ENCODE measurements at regions not wholly inside any gene's neighbourhood (a gene's known extent, or its start where the extent isn't known, plus 50 kb on each side); places are given as distances from the start of the nearest gene placed in this dataset.

DNA sequence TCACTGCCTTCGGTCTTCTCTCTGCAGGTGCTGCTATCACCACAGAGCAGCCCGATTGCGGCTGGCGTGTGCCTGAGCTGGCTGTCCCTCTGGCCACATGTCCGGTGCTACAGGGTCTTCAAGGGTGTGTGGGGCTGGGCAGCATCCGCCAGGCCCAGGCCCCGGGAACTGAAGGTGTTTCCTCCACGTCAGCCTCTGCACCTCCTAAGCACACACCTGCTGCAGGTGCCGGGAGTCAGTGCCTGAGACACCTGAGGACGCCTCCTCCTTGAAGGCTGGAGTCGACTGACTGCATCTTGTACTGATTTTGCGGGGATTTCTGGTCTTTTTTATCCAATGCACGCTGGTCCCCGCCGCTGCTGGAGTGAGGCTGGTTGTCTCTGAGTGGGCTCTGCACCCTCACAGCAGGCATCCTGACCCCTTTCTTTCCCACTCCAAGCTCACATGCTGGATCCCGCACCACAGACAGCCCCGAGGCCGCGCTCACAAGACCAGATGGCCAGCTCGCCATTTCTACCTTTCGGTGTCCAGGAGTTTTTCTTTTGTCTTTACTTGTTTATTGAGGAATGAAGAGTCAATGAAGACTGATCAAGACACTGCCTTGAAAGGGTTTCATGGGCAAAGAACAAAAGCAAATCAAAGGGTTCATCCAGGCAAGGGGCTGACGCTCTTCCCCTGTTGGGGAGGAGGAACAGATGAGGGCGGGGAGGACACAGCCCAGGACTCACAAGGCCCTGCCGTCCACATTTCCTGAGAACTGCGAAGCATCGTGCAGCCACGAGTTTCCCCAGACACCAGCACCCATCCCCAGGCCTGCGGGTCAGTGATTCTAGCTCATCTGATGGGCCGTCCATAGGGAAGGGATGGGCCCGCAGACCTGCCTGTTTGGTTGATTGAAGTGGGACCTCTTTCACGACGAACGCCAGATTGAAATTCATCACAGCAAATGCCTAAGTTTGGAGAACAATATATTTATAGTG is 203.8 kb upstream of the SOX1 start:
- peak; percentile 38 for DNase-seq

DNA sequence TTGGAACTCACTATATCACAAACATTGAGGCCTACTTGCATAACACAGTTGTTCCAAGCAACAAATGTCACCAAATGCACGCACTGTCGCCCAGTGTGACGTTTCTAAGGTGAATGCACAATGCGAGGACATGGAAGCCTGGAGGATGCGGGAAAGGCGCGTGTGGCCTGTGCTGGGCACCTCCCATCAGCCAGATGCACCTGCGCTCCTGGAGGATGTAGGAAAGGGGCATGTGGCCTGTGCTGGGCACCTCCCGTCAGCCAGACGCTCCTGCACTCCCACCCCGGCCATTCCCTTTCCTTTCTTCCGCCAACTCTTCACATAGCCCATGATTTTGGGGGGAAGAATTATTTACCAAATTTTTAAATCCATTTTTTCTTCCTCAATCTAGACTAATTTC is 202.4 kb upstream of the SOX1 start:
- DNase-seq: no peak

DNA sequence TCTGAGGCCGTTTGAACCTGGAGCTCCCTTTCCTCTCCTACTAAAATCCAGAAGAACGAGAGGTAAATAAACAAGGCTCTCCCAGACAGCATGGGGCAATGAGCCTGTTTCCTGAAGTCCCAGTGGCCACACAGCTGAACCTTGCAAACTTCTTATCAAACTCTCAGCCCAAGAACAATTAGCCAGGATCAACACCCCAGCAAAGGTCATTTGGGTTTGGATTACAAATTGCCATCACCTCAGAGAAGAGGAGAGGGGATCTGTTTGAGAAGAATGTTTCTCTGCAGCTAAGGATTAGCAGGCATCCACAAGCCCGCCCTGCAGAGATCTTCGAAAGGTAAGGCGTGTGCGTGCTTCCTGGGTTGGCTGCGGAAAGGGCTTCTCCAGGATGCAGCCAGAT is 201.9 kb upstream of the SOX1 start:
- no peak for DNase-seq

DNA sequence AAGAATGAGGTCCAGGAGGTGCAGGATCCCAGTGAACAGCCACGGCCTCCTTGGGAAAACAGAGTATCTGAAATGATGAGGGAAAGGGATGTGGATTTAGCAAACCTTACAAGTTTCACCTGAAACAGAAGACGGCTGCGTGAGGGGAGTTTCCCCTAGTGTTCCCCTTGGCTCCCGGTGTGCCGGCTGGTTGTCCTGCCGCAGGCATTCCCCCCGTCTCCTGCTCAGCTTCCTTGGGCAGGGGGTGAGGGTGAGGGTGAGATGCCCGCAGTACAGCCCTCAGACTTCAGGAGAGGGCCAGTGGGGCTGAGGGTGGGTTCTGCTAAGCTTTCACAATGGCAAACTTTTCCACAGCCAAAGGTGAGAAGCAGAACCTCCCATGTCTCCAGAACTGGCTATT is 201.1 kb upstream of the SOX1 start:
- no peak for DNase-seq

DNA sequence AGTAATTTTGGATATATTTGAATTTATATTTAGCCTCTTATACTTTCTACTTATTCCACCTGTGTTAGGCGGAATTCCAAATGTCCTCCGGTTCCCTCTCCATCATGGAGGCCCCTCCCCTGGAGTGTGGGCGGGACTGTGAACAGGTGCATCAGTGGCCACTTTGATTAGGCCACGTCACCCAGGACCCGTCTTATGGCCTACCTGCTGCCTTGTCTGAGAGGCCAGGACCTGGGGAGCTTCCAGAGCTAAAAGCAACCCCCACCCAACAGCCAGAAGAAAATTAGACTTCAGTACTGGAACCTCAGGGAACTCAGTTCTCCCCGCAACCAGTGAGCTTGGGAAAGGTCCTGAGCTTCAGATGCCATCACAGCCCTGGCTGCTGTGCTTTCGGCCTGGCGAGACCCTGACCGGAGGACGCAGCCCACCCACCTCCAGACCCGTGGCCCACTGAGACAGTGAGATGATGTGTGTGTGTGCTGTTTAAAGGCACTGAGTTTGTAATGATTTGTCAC is 200.2 kb upstream of the SOX1 start:
- DNase-seq: peak; percentile 35

GRCh38 chr13:111867657-111868056 is 199.3 kb upstream of the SOX1 start:
- no peak for DNase-seq

DNA sequence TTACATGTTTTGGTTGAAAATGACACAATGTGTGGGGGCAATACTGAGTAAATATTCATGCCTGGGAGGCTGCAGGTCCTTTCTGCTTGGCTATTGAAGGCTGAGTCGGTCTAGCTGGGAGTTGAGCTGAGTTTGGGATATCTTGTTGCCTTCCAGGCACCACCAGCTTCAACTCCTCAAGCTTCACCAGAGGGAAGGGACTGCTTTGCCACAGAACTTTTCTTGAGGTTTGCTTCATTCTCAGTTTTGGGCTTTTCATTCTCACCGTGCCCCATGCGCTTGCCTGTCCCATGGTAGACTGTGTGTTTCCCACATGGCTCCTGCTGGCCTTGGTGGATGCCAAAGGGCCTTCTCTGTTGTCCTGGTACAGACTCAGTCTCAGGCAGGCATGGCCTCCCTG is 198.2 kb upstream of the SOX1 start:
- DNase-seq: no peak

DNA sequence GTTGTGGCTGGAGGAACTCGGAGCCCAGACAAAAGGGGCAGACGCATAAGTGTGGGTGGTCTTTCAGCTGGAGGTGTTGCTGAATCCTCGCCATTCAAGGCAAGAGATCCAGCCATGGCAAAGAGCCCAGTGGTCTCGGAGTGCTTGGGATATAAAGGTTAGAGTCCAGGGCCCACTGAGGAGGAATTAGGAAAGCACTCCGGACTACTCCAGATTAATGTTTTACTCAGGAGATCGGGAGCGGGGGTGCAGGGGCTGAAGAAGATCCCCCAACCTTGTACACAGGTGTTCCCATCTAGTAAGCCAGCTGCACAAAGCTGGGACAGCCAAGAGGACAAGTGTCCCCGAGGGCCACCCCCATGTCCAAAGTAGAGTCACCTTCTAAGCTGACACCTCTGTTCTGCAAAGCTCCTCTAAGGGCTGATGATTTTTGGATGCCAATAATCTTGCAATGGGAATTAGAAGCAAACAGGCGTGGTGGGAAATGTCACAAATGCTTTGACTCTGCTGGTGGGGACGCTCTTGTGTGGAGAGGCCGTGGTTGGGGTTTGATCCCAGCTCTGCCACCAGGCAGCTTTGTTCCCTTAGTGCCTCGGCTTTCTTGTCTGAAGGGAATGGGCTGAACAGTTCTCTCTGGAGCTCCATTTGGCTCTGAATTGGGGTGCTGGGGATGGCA is 194.3 kb upstream of the SOX1 start:
- DNase-seq: no peak

DNA sequence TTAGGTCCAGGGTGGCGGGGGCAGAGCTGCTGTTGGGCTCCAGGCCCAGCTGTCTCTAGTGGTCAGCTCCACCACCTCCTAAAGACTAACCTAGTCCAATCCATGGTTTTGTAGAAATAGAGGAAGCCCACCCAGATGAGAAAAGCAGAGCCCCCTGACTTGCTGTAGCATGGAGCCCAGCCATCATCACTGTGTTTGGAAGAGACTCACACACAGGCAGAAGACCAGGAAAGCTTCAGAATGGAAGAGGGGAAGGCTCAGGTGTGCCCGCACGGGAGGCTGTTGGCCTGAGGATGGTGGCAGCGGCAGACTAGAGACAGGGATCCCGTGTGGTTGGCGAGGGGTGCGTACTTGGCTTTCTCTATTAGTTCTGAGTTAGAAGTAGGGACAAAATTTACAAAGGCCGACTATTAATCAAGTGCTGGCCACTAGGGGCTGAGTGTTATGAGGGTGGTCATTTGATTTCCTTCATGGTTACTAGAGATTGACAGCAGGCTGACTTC is 193.2 kb upstream of the SOX1 start:
- no peak for DNase-seq

DNA sequence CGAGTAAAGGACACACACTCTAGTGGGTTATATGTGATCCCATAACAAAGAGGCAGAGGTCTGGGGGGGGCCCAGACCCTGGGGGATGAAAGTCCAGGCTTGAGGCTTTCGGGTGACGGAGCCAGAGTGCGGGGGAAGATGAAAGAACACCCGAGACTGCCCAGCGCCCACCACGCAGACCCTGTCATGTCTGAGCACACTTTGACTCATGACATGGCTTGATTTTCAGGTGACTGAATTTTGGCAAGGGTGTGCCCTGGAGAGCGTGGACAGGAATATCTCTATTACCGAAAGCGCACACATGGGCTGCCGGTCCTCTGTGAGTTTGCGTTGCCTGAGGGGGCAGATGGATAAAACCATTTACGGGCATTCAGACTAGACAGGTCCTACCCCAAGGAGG is 192.0 kb upstream of the SOX1 start:
- no peak for DNase-seq

DNA sequence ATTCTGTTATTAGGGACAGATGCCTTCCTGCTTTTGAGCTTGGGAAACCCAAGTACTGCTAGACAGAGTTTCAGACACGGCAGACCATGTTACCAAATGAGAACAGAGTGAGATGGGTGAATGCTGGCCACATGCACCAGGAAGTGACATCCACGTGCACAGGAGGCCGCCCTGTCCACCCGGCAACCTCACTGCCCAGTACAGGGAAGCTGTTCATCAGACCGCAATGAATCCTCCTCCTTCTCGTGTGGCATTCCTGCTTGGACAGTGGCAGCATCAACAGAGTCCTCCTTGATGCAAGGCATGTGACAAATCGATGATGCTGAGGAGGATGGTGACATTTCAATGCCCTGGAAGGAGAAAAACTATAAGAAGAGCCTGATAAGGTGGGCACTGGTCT is 191.0 kb upstream of the SOX1 start:
- no peak for DNase-seq

DNA sequence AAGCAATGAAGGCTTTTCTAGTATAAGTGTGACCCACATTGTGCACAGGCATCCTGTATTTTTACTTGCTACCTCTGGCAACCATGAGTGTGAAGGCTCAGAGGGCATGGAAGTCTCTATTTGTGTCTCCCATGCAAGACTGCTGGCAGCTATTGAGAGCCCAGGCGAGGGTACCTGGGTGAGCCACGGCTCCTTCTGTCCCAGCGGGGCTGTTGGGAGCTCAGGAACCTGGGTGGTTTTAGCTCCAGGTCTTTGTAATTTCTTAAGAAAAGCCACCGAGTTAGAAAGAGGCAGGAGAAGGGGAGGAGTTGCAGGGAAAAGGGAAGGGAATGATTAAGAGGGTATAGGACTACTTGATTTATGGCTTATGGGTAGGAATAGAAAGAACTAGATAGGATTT is 190.4 kb upstream of the SOX1 start:
- DNase-seq: peak; percentile 15

GRCh38 chr13:111877906-111878305 is 189.0 kb upstream of the SOX1 start:
- peak; percentile 32 for DNase-seq

DNA sequence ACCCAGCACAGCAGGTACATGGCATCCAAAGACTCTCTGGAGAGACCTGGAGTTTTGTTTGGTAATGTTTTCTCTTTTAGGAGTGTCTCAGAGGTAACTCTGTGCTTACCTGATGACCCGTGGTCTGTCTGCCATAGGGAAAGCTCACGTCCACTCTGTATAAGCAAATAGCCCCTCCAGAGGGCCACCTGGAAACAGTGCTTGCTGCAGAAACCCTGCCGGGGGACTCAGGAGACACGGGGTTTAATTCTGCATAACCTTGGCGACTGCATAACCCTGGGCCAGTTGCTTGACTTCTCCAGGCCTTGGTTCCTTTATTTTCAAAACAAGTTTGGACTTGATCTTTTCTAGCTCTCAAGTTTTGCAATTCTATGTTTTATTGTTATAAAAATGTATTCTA is 187.2 kb upstream of the SOX1 start:
- peak; percentile 19 for DNase-seq

- DNase-seq: peak; percentile 40
Observed at GRCh38 chr13:111880185-111880584, 186.8 kb upstream of the SOX1 start.

GRCh38 chr13:111881700-111882099 is 185.2 kb upstream of the SOX1 start:
- DNase-seq: no peak

DNA sequence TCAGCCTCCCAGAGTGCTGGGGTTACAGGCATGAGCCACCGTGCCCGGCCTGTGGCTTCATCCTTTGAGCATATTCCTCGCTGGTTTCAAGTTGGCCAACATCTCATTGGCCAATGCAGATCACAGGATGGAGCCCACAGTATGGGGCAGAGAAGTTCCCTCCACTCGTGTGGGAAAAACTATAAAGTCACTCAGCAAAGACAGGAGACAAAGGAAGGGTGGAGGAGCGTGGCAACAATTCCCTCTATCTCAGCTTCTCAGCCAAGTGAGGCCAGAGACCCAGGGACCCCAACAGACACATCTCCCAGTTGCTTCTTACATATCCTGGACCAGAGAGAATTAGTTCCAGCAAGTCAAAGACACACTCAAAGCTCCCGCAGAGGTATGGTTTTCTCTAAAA is 184.6 kb upstream of the SOX1 start:
- peak; percentile 15 for DNase-seq

- DNase-seq: peak; percentile 21
Observed at GRCh38 chr13:111883571-111884343, 183.2 kb upstream of the SOX1 start.

GRCh38 chr13:111886217-111886945 is 180.6 kb upstream of the SOX1 start:
- peak; percentile 9 for DNase-seq

DNA sequence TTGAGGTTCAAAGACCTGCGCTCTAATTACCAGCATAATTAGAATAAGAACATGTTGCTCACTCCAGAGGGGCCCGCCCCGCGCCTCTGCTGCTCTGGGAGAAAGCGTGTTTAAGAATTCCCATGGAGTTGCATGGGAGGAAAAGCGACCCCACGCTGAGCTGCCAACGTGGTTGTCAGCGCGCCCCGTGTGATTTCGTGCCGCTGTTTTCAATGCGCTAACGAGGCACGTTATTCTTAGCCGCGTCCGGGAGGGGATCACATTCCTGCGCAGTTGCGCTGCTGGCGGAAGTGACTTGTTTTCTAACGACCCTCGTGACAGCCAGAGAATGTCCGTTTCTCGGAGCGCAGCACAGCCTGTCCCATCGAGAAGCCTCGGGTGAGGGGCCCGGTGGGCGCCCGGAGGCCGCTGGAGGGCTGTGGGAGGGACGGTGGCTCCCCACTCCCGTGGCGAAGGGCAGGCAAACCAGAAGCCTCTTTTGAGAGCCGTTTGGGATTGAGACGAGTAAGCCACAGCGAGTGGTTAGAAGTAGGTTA is 173.8 kb upstream of the SOX1 start:
- DNase-seq: no peak

DNA sequence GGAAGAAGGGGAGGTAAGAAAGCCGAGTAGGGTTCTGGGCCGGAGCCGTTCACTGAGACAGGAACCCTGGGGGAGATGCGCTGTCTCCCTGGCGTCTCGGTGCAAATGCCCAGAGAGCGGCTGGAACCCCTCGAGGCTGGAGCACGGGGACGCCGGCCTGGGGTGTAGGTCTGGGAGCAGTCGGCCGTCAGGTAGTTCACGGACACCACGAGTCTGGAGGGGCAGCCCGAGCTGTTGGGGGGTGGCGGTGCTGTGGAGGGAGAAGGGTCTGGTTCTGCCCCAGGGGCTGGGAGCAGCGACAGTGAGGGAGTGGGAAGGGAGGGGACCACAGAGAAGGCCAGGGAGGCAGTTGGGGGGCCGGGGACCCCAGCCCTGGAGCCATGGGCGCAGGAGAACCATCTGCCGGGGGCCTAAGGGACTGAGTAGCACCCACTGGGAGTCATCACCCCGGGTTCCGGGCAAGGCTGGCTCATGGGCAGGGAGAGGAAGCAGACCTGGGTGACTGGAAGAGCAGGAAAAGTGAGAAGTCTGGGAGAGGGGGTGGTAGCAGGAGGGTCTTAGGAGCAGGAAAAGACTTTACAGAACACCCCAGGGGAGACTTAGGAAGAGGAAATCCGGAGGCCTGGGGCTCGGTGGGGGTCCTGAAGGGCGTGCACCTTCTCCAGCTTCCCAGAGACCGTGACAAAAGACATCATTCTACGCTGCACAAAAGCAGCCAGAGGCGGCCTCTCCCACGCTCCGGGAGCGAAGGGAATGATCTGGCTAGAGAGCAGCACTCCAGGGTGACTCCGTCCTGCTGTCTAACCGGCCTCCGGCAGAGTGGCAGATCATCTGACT is 173.1 kb upstream of the SOX1 start:
- peak; percentile 40 for DNase-seq
